ENCODE measurements at regions not wholly inside any gene's neighbourhood (a gene's known extent, or its start where the extent isn't known, plus 50 kb on each side); places are given as distances from the start of the nearest gene placed in this dataset.

- H3K4me3 ChIP-seq (ENCODE audit: low read length) = no peak overlapping the region
- no peaks in the 10 kb centered on the region for H3K27me3 ChIP-seq (ENCODE audit: insufficient read depth, low read depth, low read length)
- no peaks in the 10 kb centered on the region for H3K9me2 ChIP-seq (ENCODE audit: insufficient read depth, low read length)
- H3K36me3 ChIP-seq (ENCODE audit: insufficient read depth, low read length) = no peaks in the 10 kb centered on the region
- H3K27ac ChIP-seq (ENCODE audit: low read length) = no peak overlapping the region
- no peak overlapping the region for H3K9ac ChIP-seq (ENCODE audit: low read length)
- no peaks in the 10 kb centered on the region for H4K20me1 ChIP-seq (ENCODE audit: insufficient read depth)
- TF ChIP-seq CTCF (IDR thresholded peaks at IDR 0.05; ENCODE audit: poor library complexity, severe bottlenecking) (no peak), RAD21 (conservative IDR thresholded peaks at IDR 0.05) (no peak), REST (IDR thresholded peaks at IDR 0.05; ENCODE audit: borderline replicate concordance) (no peak), EZH2 (IDR thresholded peaks at IDR 0.05; ENCODE audit: borderline replicate concordance, insufficient read depth, low read length, poor library complexity, severe bottlenecking) (no peak), EP300 (conservative IDR thresholded peaks at IDR 0.05; ENCODE audit: poor library complexity, severe bottlenecking) (no peak), SMC3 (conservative IDR thresholded peaks at IDR 0.05; ENCODE audit: poor library complexity) (no peak), POLR2AphosphoS5 (IDR thresholded peaks at IDR 0.05) (no peak), MXI1 (conservative IDR thresholded peaks at IDR 0.05; ENCODE audit: poor library complexity, severe bottlenecking) (no peak), TAF1 (IDR thresholded peaks at IDR 0.05; ENCODE audit: low read depth) (no peak)
- no peaks in the 10 kb centered on the region for H3F3A ChIP-seq (ENCODE audit: insufficient read depth, low read length, poor library complexity, severe bottlenecking)
- no peaks in the 10 kb centered on the region for H3K9me3 ChIP-seq (ENCODE audit: low read length)
- H3K4me2 ChIP-seq (ENCODE audit: low read length) = no peak overlapping the region
- H2AFZ ChIP-seq (ENCODE audit: low read depth, low read length) = no peak overlapping the region
- H3K79me2 ChIP-seq (replicated peaks; ENCODE audit: insufficient read depth, low read length) = no peaks in the 10 kb centered on the region
These were observed 56.0 kb upstream of the MYRIP start for GRCh38 chr3:39753391-39753790.

GRCh38 chr3:39754549-39754948 is 54.9 kb upstream of the MYRIP start:
- H3K27ac ChIP-seq (ENCODE audit: low read length) = no peak overlapping the region
- no peak overlapping the region for H3K4me2 ChIP-seq (ENCODE audit: low read length)
- no peaks in the 10 kb centered on the region for H3K36me3 ChIP-seq (ENCODE audit: insufficient read depth, low read length)
- H3K79me2 ChIP-seq (replicated peaks; ENCODE audit: insufficient read depth, low read length) = no peaks in the 10 kb centered on the region
- H3K9ac ChIP-seq (ENCODE audit: low read length) = no peak overlapping the region
- no peak overlapping the region for H2AFZ ChIP-seq (ENCODE audit: low read depth, low read length)
- TF ChIP-seq RAD21 (conservative IDR thresholded peaks at IDR 0.05) (no peak), MXI1 (conservative IDR thresholded peaks at IDR 0.05; ENCODE audit: poor library complexity, severe bottlenecking) (no peak), POLR2AphosphoS5 (IDR thresholded peaks at IDR 0.05) (no peak)
- no peak overlapping the region for H3K4me3 ChIP-seq (ENCODE audit: low read length)
- H3K9me2 ChIP-seq (ENCODE audit: insufficient read depth, low read length) = no peaks in the 10 kb centered on the region
- H3F3A ChIP-seq (ENCODE audit: insufficient read depth, low read length, poor library complexity, severe bottlenecking) = no peaks in the 10 kb centered on the region
- H3K27me3 ChIP-seq (ENCODE audit: insufficient read depth, low read depth, low read length) = no peaks in the 10 kb centered on the region
- H3K9me3 ChIP-seq (ENCODE audit: low read length) = no peaks in the 10 kb centered on the region
- no peaks in the 10 kb centered on the region for H4K20me1 ChIP-seq (ENCODE audit: insufficient read depth)

DNA sequence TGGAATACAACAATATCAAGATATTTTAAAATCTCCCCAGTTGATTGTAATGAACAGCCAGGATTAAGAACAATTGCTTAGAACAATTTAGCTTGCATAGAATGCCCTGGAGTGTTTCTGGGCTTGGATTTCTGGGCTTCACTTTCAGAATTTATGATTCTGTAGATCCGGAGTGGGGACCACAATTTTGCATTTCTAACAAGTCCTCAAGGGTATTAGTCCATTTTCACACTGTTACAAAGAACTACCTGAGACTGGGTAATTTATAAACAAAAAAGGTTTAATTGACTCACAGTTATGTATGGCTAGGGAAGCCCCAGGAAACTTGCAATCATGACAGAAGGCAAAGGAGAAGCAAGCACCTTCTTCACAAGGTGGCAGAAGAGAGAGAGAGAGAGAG is 54.3 kb upstream of the MYRIP start:
- H3K4me3 ChIP-seq (ENCODE audit: low read length) = no peak overlapping the region
- no peaks in the 10 kb centered on the region for H4K20me1 ChIP-seq (ENCODE audit: insufficient read depth)
- H3K36me3 ChIP-seq (ENCODE audit: insufficient read depth, low read length) = no peaks in the 10 kb centered on the region
- H3K27ac ChIP-seq (ENCODE audit: low read length) = no peak overlapping the region
- H3K9me3 ChIP-seq (ENCODE audit: low read length) = no peaks in the 10 kb centered on the region
- no peak overlapping the region for H3K4me2 ChIP-seq (ENCODE audit: low read length)
- H3K27me3 ChIP-seq (ENCODE audit: insufficient read depth, low read depth, low read length) = no peaks in the 10 kb centered on the region
- no peaks in the 10 kb centered on the region for H3K79me2 ChIP-seq (replicated peaks; ENCODE audit: insufficient read depth, low read length)
- TF ChIP-seq REST (IDR thresholded peaks at IDR 0.05; ENCODE audit: borderline replicate concordance) (no peak), RAD21 (conservative IDR thresholded peaks at IDR 0.05) (no peak), POLR2AphosphoS5 (IDR thresholded peaks at IDR 0.05) (no peak), TAF1 (IDR thresholded peaks at IDR 0.05; ENCODE audit: low read depth) (no peak), SMC3 (conservative IDR thresholded peaks at IDR 0.05; ENCODE audit: poor library complexity) (no peak), CTCF (IDR thresholded peaks at IDR 0.05; ENCODE audit: poor library complexity, severe bottlenecking) (no peak), MXI1 (conservative IDR thresholded peaks at IDR 0.05; ENCODE audit: poor library complexity, severe bottlenecking) (no peak), EP300 (conservative IDR thresholded peaks at IDR 0.05; ENCODE audit: poor library complexity, severe bottlenecking) (no peak), EZH2 (IDR thresholded peaks at IDR 0.05; ENCODE audit: borderline replicate concordance, insufficient read depth, low read length, poor library complexity, severe bottlenecking) (no peak)
- H2AFZ ChIP-seq (ENCODE audit: low read depth, low read length) = no peak overlapping the region
- no peak overlapping the region for H3K9ac ChIP-seq (ENCODE audit: low read length)
- H3K9me2 ChIP-seq (ENCODE audit: insufficient read depth, low read length) = no peaks in the 10 kb centered on the region
- H3F3A ChIP-seq (ENCODE audit: insufficient read depth, low read length, poor library complexity, severe bottlenecking) = no peaks in the 10 kb centered on the region

All from neural cell (in vitro differentiated cells).